Panc1 (cell line): ENCODE measurements at regions not wholly inside any gene's neighbourhood (a gene's known extent, or its start where the extent isn't known, plus 50 kb on each side); places are given as distances from the start of the nearest gene placed in this dataset.

Experiments
- ATAC-seq: fragments of 200-7000 bp; cut with Tn5 transposase; 2 replicates; pipeline ENCODE4 v1.9.1; 2020; ENCODE audit warnings: mild to moderate bottlenecking, moderate library complexity
- BruUV-seq: library from RNA; stranded (reverse); fragments of 400-500 nt; replicated peaks from 2 replicates; lab custom pipeline; 2021; lab: Mats Ljungman, UMichigan
- CTCF ChIA-PET: fragments of 300-600 bp; sonication (Branson Sonifier 250); formaldehyde crosslinking; loops from one replicate; lab custom pipeline; 2022; ENCODE audit warnings: antibody characterized with exemption; lab: Charles Lee
- POLR2A ChIA-PET: fragments of 300-600 bp; sonication (Branson Sonifier 250); formaldehyde crosslinking; loops from one replicate; lab custom pipeline; 2022; ENCODE audit warnings: antibody characterized with exemption; lab: Charles Lee
- DNase-seq: peaks from one replicate; pipeline ENCODE4 v3.0.0-alpha.2; 2010; ENCODE audit warnings: low read depth, low spot score
- H3K27ac ChIP-seq: 2 replicates; pipeline ENCODE4 v1.5.1; 2011; ENCODE audit warnings: mild to moderate bottlenecking, low read length, inconsistent platforms
- H3K27me3 ChIP-seq: fragments of 200-500 bp; sonication (Bioruptor generic); 2 replicates; pipeline ENCODE4 v1.6.0; 2014; ENCODE audit warnings: low read length, inconsistent platforms; ENCODE audit not compliant: control insufficient read depth, insufficient read depth
- H3K36me3 ChIP-seq: fragments of 200-500 bp; sonication (Bioruptor generic); 2 replicates; pipeline ENCODE4 v1.5.1; 2014; ENCODE audit warnings: inconsistent platforms, mild to moderate bottlenecking, low read length, moderate library complexity; ENCODE audit not compliant: control insufficient read depth, insufficient read depth
- H3K4me1 ChIP-seq: 2 replicates; pipeline ENCODE4 v1.5.1; 2011; ENCODE audit warnings: inconsistent platforms, mild to moderate bottlenecking, low read length, moderate library complexity; ENCODE audit not compliant: control insufficient read depth, insufficient read depth
- H3K4me3 ChIP-seq, 2 experiments: 2 replicates each; pipeline ENCODE4 v1.5.1; 2011 to 2012; ENCODE audit warnings: low read depth in 2 of 2, low read length in 2 of 2, mild to moderate bottlenecking in 2 of 2, inconsistent platforms in 1 of 2, moderate library complexity in 1 of 2
- H3K9me3 ChIP-seq: fragments of 200-500 bp; sonication (Bioruptor generic); 2 replicates; pipeline ENCODE4 v1.5.1; 2014; ENCODE audit warnings: low read depth, mild to moderate bottlenecking, inconsistent platforms, low read length, moderate library complexity; ENCODE audit not compliant: control insufficient read depth, insufficient read depth
- POLR2AphosphoS5 ChIP-seq: IDR thresholded peaks from 2 replicates; pipeline ENCODE4 v1.6.1; 2012; ENCODE audit warnings: mild to moderate bottlenecking, low read depth, low read length, moderate library complexity
- SIN3A ChIP-seq: IDR thresholded peaks from 2 replicates; pipeline ENCODE4 v1.6.1; 2012; ENCODE audit warnings: low read depth, mild to moderate bottlenecking, low read length, moderate library complexity, borderline replicate concordance; ENCODE audit not compliant: insufficient read depth
- TCF7L2 ChIP-seq: IDR thresholded peaks from 2 replicates; pipeline ENCODE4 v1.6.1; 2011; ENCODE audit warnings: mild to moderate bottlenecking, low read depth, low read length, inconsistent platforms
- in situ Hi-C: cut with HindIII; loops from 2 replicates; pipeline ENCODE4 v1.10.0; 2016; ENCODE audit warnings: low sequenced_read_pairs, low pct_unique_long_range_greater_than_20kb
- intact Hi-C: fragments of 100-400 bp; cut with micrococcal nuclease; formaldehyde crosslinking; loops from one replicate; pipeline ENCODE4 v1.10.0; 2022; ENCODE audit not compliant: unreplicated experiment
- TF ChIP-seq, protein P1 (sequence below): fragments of 450-650 bp; IDR thresholded peaks from 2 replicates; pipeline ENCODE4 v1.5.1; 2017; ENCODE audit warnings: mild to moderate bottlenecking
- TF ChIP-seq, protein P2 (sequence below), 2 experiments: IDR thresholded peaks; 2 replicates each; pipeline ENCODE4 v1.6.1; 2011 to 2012; ENCODE audit warnings: low read depth in 2 of 2, control low read depth in 1 of 2, low read length in 1 of 2, mild to moderate bottlenecking in 1 of 2, moderate library complexity in 1 of 2; ENCODE audit not compliant: insufficient read depth in 1 of 2

DNA sequence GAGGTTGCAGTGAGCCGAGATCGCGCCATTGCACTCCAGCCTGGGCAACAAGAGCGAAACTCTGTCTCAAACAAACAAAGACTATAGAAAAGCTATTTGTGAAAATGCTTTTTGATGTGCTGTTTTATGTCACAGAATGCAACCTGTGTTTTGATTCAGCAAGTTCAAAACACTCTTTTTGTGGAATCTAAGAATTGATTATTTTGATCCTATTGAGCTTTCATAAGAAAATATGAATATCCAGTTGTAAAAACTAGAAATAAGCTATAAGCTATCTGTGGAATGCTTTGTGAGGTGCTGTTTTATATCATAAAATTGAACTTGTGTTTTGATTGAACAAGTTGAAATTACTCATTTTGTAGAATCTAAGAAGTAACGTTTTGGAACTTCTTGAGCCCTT is 110.7 kb upstream of the VPREB1 start:
- H3K4me3 ChIP-seq: no peak overlapping the region
- DNase-seq (no peak), ATAC-seq (no peak)
- H3K27me3 ChIP-seq: peaks cover 3% of the 10 kb centered on the region; the same call in 1 of the 2 replicates
- no peaks in the 10 kb centered on the region for H3K9me3 ChIP-seq
- ChIA-PET POLR2A (no interaction called here), CTCF (no interaction called here)
- no peaks in the 10 kb centered on the region for H3K36me3 ChIP-seq
- TF ChIP-seq, protein P1, sequence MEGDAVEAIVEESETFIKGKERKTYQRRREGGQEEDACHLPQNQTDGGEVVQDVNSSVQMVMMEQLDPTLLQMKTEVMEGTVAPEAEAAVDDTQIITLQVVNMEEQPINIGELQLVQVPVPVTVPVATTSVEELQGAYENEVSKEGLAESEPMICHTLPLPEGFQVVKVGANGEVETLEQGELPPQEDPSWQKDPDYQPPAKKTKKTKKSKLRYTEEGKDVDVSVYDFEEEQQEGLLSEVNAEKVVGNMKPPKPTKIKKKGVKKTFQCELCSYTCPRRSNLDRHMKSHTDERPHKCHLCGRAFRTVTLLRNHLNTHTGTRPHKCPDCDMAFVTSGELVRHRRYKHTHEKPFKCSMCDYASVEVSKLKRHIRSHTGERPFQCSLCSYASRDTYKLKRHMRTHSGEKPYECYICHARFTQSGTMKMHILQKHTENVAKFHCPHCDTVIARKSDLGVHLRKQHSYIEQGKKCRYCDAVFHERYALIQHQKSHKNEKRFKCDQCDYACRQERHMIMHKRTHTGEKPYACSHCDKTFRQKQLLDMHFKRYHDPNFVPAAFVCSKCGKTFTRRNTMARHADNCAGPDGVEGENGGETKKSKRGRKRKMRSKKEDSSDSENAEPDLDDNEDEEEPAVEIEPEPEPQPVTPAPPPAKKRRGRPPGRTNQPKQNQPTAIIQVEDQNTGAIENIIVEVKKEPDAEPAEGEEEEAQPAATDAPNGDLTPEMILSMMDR: no peak
- no peak for TF ChIP-seq POLR2AphosphoS5
- TF ChIP-seq SIN3A: no peak
- TF ChIP-seq, protein P2, sequence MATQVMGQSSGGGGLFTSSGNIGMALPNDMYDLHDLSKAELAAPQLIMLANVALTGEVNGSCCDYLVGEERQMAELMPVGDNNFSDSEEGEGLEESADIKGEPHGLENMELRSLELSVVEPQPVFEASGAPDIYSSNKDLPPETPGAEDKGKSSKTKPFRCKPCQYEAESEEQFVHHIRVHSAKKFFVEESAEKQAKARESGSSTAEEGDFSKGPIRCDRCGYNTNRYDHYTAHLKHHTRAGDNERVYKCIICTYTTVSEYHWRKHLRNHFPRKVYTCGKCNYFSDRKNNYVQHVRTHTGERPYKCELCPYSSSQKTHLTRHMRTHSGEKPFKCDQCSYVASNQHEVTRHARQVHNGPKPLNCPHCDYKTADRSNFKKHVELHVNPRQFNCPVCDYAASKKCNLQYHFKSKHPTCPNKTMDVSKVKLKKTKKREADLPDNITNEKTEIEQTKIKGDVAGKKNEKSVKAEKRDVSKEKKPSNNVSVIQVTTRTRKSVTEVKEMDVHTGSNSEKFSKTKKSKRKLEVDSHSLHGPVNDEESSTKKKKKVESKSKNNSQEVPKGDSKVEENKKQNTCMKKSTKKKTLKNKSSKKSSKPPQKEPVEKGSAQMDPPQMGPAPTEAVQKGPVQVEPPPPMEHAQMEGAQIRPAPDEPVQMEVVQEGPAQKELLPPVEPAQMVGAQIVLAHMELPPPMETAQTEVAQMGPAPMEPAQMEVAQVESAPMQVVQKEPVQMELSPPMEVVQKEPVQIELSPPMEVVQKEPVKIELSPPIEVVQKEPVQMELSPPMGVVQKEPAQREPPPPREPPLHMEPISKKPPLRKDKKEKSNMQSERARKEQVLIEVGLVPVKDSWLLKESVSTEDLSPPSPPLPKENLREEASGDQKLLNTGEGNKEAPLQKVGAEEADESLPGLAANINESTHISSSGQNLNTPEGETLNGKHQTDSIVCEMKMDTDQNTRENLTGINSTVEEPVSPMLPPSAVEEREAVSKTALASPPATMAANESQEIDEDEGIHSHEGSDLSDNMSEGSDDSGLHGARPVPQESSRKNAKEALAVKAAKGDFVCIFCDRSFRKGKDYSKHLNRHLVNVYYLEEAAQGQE (IDR thresholded peaks at IDR 0.05; ENCODE audit: insufficient read depth in 1 of 2, low read depth in 2 of 2, low read length in 1 of 2): no peak
- TF ChIP-seq TCF7L2: no peak
- no peaks in the 10 kb centered on the region for H3K4me1 ChIP-seq
- intact Hi-C loops: no loop called here
- H3K27ac ChIP-seq: no peak overlapping the region
- no TSS peak for BruUV-seq
- in situ Hi-C loops: no loop called here

DNA sequence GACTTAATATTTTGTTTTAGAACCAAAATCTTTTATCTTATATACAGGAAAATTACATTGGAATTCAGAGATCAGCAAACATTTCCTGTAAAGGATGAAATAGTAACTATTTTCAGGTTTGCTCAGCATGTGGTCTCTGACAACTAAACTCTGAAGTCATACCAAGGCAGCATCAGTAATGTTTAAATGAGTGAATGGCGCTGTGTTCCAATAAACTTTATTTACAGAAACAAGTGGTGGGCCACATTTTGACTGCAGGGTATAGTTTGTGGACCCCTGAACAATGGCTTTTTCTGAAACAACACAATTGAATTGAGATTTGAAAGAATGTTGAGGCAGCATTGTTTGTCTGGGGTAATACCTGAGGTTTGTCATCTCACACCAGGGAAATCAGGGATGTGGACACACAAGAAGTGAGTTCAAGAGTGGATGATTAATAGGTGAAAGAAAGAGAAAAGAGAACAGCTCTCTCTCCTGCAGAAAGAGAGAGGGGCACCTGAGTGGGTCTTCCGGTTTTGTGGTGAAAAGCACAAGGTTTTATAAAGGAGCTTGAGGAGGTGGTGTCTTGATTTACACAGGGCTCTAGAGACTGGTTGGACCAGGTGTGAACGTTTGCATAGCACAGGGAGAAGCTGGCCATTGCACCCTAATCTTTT is 113.5 kb upstream of the VPREB1 start:
- ATAC-seq (no peak), DNase-seq (no peak)
- BruUV-seq: no TSS peak
- ChIA-PET CTCF (interaction anchor here (0.6 kb wide), 1 partner anchor 14 kb away, joined by 9 read pairs; no protein-coding TSS in a partner anchor), POLR2A (no interaction called here)
- H3K4me1 ChIP-seq: no peaks in the 10 kb centered on the region
- intact Hi-C loops: no loop called here
- no peaks in the 10 kb centered on the region for H3K27me3 ChIP-seq
- TF ChIP-seq, protein P1: no peak
- TF ChIP-seq SIN3A (no peak), POLR2AphosphoS5 (no peak), TCF7L2 (no peak)
- TF ChIP-seq, protein P2 (IDR thresholded peaks at IDR 0.05; ENCODE audit: insufficient read depth in 1 of 2, low read depth in 2 of 2, low read length in 1 of 2): no peak
- H3K4me3 ChIP-seq: no peak overlapping the region
- no peak overlapping the region for H3K27ac ChIP-seq
- in situ Hi-C loops: no loop called here
- H3K9me3 ChIP-seq: no peaks in the 10 kb centered on the region
- no peaks in the 10 kb centered on the region for H3K36me3 ChIP-seq
